ENCODE measurements at regions not wholly inside any gene's neighbourhood (a gene's known extent, or its start where the extent isn't known, plus 50 kb on each side); places are given as distances from the start of the nearest gene placed in this dataset.

DNA sequence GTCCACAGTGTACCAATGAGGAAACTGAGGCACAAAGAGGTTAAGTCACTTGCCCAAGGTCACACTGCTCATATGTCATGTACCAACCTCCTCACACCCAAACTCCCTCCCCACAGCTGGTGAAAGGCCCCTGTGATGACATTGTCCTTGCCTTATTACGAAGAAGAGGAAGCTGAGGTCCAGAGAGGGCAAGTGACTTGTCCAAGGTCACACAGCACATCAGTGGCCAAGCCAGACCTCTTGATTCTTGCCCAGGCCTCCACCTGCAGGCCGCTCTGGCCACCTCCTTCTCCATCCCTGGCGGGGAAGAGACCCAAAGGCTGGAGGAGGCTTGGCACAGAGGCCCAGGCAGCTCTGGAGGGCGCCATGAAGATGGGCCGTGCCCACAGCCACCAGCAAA lies 492.4 kb downstream of the PTPRU start:
- Histone ChIP-seq H3K27ac (ENCODE audit: low read length) (no peak overlapping the region), H3K4me1 (ENCODE audit: low read length) (no peaks in the 10 kb centered on the region), H3K4me2 (ENCODE audit: low read depth, low read length, poor library complexity, severe bottlenecking) (no peak overlapping the region), H3K9me3 (ENCODE audit: low read length) (peaks cover 3% of the 10 kb centered on the region), H2AFZ (ENCODE audit: low read length) (no peak overlapping the region), H4K20me1 (ENCODE audit: insufficient read depth, low read depth, low read length) (no peaks in the 10 kb centered on the region), H3K36me3 (ENCODE audit: insufficient read depth, low read length) (no peaks in the 10 kb centered on the region), H3K27me3 (ENCODE audit: low read length) (no peaks in the 10 kb centered on the region), H3K79me2 (ENCODE audit: low read length) (no peaks in the 10 kb centered on the region), H3K9ac (ENCODE audit: low read length) (no peak overlapping the region), H3K4me3 (ENCODE audit: low read length) (no peak overlapping the region), H3K9me2 (replicated peaks; ENCODE audit: insufficient read depth, low read length) (no peaks in the 10 kb centered on the region)
- no peak for DNase-seq

DNA sequence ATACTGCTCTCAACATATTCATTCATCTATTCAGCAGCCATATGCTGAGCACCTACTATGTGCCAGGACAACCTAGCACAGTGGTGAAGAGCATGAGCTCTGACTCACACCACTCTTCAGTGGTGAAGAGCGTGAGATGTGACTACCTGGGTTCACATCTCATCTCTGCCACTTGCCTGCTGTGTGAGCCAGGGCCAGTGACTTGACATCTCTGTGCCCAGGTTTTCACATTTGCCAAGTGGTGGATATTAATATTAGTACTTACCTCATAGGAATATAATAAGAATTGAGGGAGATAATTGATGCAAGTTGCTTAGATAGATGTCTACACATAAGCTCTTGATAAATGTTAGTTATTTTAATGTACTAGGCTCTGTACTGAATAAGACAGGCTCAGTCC lies 488.9 kb downstream of the PTPRU start:
- H4K20me1 ChIP-seq (ENCODE audit: insufficient read depth, low read depth, low read length) = no peaks in the 10 kb centered on the region

DNA sequence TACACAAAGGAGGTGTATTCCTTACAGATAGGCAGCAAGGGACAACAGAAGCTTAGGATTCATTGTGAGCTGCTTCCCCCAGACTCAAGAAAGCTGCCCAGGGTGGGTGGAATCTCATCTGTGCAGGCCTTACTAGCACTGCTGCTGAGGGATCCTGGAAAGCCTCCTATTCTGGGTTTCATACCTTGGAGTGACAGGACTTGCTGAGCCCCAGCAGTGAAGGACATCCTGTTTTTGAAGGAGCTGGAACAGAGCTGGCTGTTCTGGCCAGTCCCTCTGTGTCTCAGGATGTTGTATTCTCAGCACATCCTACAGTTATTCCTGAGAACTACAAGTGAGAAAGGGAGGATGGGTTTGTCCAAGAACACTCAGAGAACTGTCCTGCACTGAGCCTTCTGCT lies 486.3 kb downstream of the PTPRU start:
- Histone ChIP-seq H3K36me3 (ENCODE audit: insufficient read depth, low read length) (no peaks in the 10 kb centered on the region), H3K79me2 (ENCODE audit: low read length) (no peaks in the 10 kb centered on the region), H3K9me3 (ENCODE audit: low read length) (peaks cover 4% of the 10 kb centered on the region), H3K4me1 (ENCODE audit: low read length) (no peaks in the 10 kb centered on the region), H3K27ac (ENCODE audit: low read length) (no peak overlapping the region), H4K20me1 (ENCODE audit: insufficient read depth, low read depth, low read length) (no peaks in the 10 kb centered on the region), H3K9me2 (replicated peaks; ENCODE audit: insufficient read depth, low read length) (no peaks in the 10 kb centered on the region), H3K9ac (ENCODE audit: low read length) (no peak overlapping the region), H3K4me3 (ENCODE audit: low read length) (no peak overlapping the region), H2AFZ (ENCODE audit: low read length) (no peak overlapping the region), H3K4me2 (ENCODE audit: low read depth, low read length, poor library complexity, severe bottlenecking) (no peak overlapping the region), H3K27me3 (ENCODE audit: low read length) (no peaks in the 10 kb centered on the region)
- DNase-seq = no peak

More for the DNA sequence above, 488.9 kb downstream of the PTPRU start:
- Histone ChIP-seq H3K4me2 (ENCODE audit: low read depth, low read length, poor library complexity, severe bottlenecking) (no peak overlapping the region), H3K9me3 (ENCODE audit: low read length) (peaks cover 4% of the 10 kb centered on the region), H3K27me3 (ENCODE audit: low read length) (no peaks in the 10 kb centered on the region), H3K36me3 (ENCODE audit: insufficient read depth, low read length) (no peaks in the 10 kb centered on the region), H3K9ac (ENCODE audit: low read length) (no peak overlapping the region), H3K4me3 (ENCODE audit: low read length) (no peak overlapping the region), H3K27ac (ENCODE audit: low read length) (no peak overlapping the region), H3K4me1 (ENCODE audit: low read length) (no peaks in the 10 kb centered on the region), H3K9me2 (replicated peaks; ENCODE audit: insufficient read depth, low read length) (no peaks in the 10 kb centered on the region), H2AFZ (ENCODE audit: low read length) (no peak overlapping the region), H3K79me2 (ENCODE audit: low read length) (no peaks in the 10 kb centered on the region)
- DNase-seq = no peak

DNA sequence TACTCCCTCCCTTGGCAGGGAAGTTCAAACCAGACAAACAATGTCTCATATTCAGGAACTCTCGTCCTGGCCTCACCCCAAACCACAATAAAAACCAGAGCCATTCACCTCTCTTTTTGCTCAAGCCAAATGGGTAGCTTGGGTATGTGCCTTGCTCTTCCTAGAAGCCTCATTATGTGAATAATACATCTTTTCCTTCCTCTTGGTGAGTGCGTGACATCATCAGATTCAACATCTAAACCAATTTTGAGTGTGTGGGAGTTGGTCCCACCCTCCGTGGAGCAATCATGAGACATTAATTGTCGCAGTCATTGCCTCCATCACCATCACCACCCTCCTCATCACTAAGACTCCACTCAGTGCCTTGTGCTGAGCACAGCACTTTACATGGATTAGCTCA lies 482.9 kb downstream of the PTPRU start:
- Histone ChIP-seq H4K20me1 (ENCODE audit: insufficient read depth, low read depth, low read length) (no peaks in the 10 kb centered on the region), H3K27me3 (ENCODE audit: low read length) (no peaks in the 10 kb centered on the region), H3K9me3 (ENCODE audit: low read length) (peaks cover 4% of the 10 kb centered on the region), H3K36me3 (ENCODE audit: insufficient read depth, low read length) (no peaks in the 10 kb centered on the region), H2AFZ (ENCODE audit: low read length) (no peak overlapping the region), H3K9ac (ENCODE audit: low read length) (no peak overlapping the region), H3K4me3 (ENCODE audit: low read length) (no peak overlapping the region), H3K4me2 (ENCODE audit: low read depth, low read length, poor library complexity, severe bottlenecking) (no peak overlapping the region), H3K4me1 (ENCODE audit: low read length) (no peaks in the 10 kb centered on the region), H3K27ac (ENCODE audit: low read length) (no peak overlapping the region), H3K9me2 (replicated peaks; ENCODE audit: insufficient read depth, low read length) (no peaks in the 10 kb centered on the region), H3K79me2 (ENCODE audit: low read length) (no peaks in the 10 kb centered on the region)
- no peak for DNase-seq

DNA sequence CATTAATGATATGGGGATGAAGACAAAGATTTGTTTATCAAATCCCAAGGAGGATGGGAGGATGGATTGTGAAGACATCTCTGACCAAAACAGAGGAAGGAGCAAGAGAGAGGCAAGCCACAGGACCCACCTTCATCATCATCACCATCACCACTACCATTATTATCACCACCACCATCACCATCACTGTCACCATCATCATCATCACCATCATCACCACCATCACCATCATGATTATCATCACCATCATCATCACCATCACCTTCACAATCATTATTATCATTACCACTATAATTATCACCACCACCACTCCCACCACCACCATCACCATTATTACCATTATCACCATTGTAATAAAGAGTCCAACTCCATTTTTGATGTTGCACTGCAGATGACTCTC lies 482.5 kb downstream of the PTPRU start:
- H3K9me3 ChIP-seq (ENCODE audit: low read length) = peaks cover 2% of the 10 kb centered on the region
- no peak overlapping the region for H3K4me3 ChIP-seq (ENCODE audit: low read length)

DNA sequence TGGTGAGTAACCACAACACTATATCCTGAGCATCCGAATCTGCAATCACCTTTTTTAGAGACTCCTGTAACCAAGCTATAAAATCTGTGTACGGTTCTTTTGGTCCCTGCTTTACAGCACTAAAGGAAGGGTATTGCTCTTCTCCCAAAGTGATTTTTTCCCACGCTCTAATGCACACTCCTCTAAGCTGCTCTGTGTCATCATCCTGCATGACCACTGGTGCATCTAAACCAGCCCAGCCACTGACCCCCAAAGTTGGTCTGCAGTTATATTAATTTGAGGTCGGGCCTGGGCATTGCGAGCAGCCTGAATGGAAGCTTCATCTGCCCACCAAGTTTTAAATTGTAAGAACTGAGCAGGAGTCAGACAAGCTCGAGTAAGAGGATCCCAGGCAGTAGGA lies 480.0 kb downstream of the PTPRU start:
- Histone ChIP-seq H3K4me2 (ENCODE audit: low read depth, low read length, poor library complexity, severe bottlenecking) (no peak overlapping the region), H3K36me3 (ENCODE audit: insufficient read depth, low read length) (no peaks in the 10 kb centered on the region), H3K9me3 (ENCODE audit: low read length) (no peaks in the 10 kb centered on the region), H3K9ac (ENCODE audit: low read length) (no peak overlapping the region), H3K79me2 (ENCODE audit: low read length) (no peaks in the 10 kb centered on the region), H3K27me3 (ENCODE audit: low read length) (no peaks in the 10 kb centered on the region), H3K9me2 (replicated peaks; ENCODE audit: insufficient read depth, low read length) (no peaks in the 10 kb centered on the region), H2AFZ (ENCODE audit: low read length) (no peak overlapping the region), H3K4me3 (ENCODE audit: low read length) (no peak overlapping the region), H3K4me1 (ENCODE audit: low read length) (no peaks in the 10 kb centered on the region), H4K20me1 (ENCODE audit: insufficient read depth, low read depth, low read length) (no peaks in the 10 kb centered on the region), H3K27ac (ENCODE audit: low read length) (no peak overlapping the region)
- no peak for DNase-seq

More for the DNA sequence above, 482.5 kb downstream of the PTPRU start:
- Histone ChIP-seq H3K36me3 (ENCODE audit: insufficient read depth, low read length) (no peaks in the 10 kb centered on the region), H3K9me2 (replicated peaks; ENCODE audit: insufficient read depth, low read length) (no peaks in the 10 kb centered on the region), H3K4me2 (ENCODE audit: low read depth, low read length, poor library complexity, severe bottlenecking) (no peak overlapping the region), H3K27ac (ENCODE audit: low read length) (no peak overlapping the region), H3K27me3 (ENCODE audit: low read length) (no peaks in the 10 kb centered on the region), H4K20me1 (ENCODE audit: insufficient read depth, low read depth, low read length) (no peaks in the 10 kb centered on the region), H3K79me2 (ENCODE audit: low read length) (no peaks in the 10 kb centered on the region), H3K4me1 (ENCODE audit: low read length) (no peaks in the 10 kb centered on the region), H2AFZ (ENCODE audit: low read length) (no peak overlapping the region), H3K9ac (ENCODE audit: low read length) (no peak overlapping the region)
- no peak for DNase-seq

DNA sequence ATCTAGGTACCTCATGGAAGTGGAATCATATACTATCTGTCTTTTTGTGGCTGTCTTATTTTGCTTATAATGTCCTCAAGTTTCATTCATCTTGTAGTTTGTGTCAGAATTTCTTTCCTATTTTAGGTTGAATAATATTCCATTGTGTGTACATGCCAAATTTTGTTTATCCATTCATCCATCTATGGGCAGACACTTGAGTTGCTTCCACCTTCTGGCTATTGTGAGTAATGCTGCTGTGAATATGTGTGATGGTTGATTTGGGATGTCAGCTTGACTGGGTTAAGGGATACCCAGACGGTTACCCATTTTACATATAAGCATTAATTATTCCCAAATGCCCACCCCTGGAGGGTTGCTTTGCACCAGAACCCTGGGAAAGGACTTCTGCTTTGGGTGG lies 477.5 kb downstream of the PTPRU start:
- no peaks in the 10 kb centered on the region for H4K20me1 ChIP-seq (ENCODE audit: insufficient read depth, low read depth, low read length)
- no peak overlapping the region for H3K27ac ChIP-seq (ENCODE audit: low read length)
- no peaks in the 10 kb centered on the region for H3K36me3 ChIP-seq (ENCODE audit: insufficient read depth, low read length)
- no peak overlapping the region for H2AFZ ChIP-seq (ENCODE audit: low read length)
- no peak overlapping the region for H3K4me2 ChIP-seq (ENCODE audit: low read depth, low read length, poor library complexity, severe bottlenecking)
- no peak for DNase-seq
- no peak overlapping the region for H3K9ac ChIP-seq (ENCODE audit: low read length)
- H3K27me3 ChIP-seq (ENCODE audit: low read length) = no peaks in the 10 kb centered on the region
- H3K4me1 ChIP-seq (ENCODE audit: low read length) = no peaks in the 10 kb centered on the region
- H3K79me2 ChIP-seq (ENCODE audit: low read length) = no peaks in the 10 kb centered on the region
- no peaks in the 10 kb centered on the region for H3K9me3 ChIP-seq (ENCODE audit: low read length)
- no peaks in the 10 kb centered on the region for H3K9me2 ChIP-seq (replicated peaks; ENCODE audit: insufficient read depth, low read length)
- no peak overlapping the region for H3K4me3 ChIP-seq (ENCODE audit: low read length)

DNA sequence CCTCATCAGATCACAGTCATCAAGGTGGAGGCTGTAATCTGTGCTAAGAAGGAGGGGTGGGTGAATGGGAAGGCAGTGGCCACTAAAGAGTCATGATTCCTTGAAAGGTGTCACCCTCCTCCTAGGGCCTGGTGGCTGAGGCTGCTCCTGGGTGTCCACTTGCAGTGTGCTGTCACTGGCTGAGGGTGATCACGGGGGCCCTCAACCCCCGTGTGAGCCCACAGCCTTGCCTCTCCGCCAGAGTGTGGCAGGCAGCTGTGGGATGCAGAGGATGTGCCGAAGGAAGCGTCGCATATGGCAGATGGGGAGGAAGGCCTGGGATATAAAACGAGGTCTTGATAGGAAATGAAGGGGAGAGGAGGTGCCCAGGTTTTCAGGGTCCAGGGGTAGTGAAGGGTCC lies 476.5 kb downstream of the PTPRU start:
- Histone ChIP-seq H3K9ac (ENCODE audit: low read length) (no peak overlapping the region), H3K36me3 (ENCODE audit: insufficient read depth, low read length) (no peaks in the 10 kb centered on the region), H3K79me2 (ENCODE audit: low read length) (no peaks in the 10 kb centered on the region), H3K4me2 (ENCODE audit: low read depth, low read length, poor library complexity, severe bottlenecking) (no peak overlapping the region), H3K27me3 (ENCODE audit: low read length) (no peaks in the 10 kb centered on the region), H3K4me1 (ENCODE audit: low read length) (no peaks in the 10 kb centered on the region), H2AFZ (ENCODE audit: low read length) (no peak overlapping the region), H4K20me1 (ENCODE audit: insufficient read depth, low read depth, low read length) (no peaks in the 10 kb centered on the region), H3K27ac (ENCODE audit: low read length) (no peak overlapping the region), H3K9me2 (replicated peaks; ENCODE audit: insufficient read depth, low read length) (no peaks in the 10 kb centered on the region), H3K9me3 (ENCODE audit: low read length) (no peaks in the 10 kb centered on the region), H3K4me3 (ENCODE audit: low read length) (no peak overlapping the region)
- DNase-seq = no peak

DNA sequence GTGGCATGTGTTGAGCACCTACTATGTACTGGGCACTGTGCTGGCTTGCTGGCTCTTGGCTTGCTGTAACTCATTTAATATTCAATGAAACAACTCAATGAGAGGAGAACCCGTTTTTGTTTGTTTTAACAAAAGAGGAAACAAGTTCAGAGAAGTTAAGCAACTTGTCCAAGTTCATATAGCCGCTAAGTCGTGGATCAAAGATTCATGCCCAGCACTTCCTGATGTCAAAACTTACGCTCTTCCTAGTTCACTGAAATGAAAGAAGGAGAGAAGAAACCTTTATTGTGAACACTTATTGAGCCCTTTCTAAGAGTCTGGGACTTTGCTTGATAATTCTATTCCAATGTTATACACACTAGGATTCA lies 475.9 kb downstream of the PTPRU start:
- no peak overlapping the region for H3K27ac ChIP-seq (ENCODE audit: low read length)
- H3K4me3 ChIP-seq (ENCODE audit: low read length) = no peak overlapping the region
- DNase-seq = no peak
- H3K79me2 ChIP-seq (ENCODE audit: low read length) = no peaks in the 10 kb centered on the region
- no peak overlapping the region for H3K9ac ChIP-seq (ENCODE audit: low read length)
- no peaks in the 10 kb centered on the region for H3K4me1 ChIP-seq (ENCODE audit: low read length)
- H3K4me2 ChIP-seq (ENCODE audit: low read depth, low read length, poor library complexity, severe bottlenecking) = no peak overlapping the region
- H3K27me3 ChIP-seq (ENCODE audit: low read length) = no peaks in the 10 kb centered on the region
- no peaks in the 10 kb centered on the region for H3K9me2 ChIP-seq (replicated peaks; ENCODE audit: insufficient read depth, low read length)
- H4K20me1 ChIP-seq (ENCODE audit: insufficient read depth, low read depth, low read length) = no peaks in the 10 kb centered on the region
- no peaks in the 10 kb centered on the region for H3K9me3 ChIP-seq (ENCODE audit: low read length)
- H3K36me3 ChIP-seq (ENCODE audit: insufficient read depth, low read length) = no peaks in the 10 kb centered on the region
- H2AFZ ChIP-seq (ENCODE audit: low read length) = no peak overlapping the region
